ENCODE measurements at regions not wholly inside any gene's neighbourhood (a gene's known extent, or its start where the extent isn't known, plus 50 kb on each side); places are given as distances from the start of the nearest gene placed in this dataset.

DNA sequence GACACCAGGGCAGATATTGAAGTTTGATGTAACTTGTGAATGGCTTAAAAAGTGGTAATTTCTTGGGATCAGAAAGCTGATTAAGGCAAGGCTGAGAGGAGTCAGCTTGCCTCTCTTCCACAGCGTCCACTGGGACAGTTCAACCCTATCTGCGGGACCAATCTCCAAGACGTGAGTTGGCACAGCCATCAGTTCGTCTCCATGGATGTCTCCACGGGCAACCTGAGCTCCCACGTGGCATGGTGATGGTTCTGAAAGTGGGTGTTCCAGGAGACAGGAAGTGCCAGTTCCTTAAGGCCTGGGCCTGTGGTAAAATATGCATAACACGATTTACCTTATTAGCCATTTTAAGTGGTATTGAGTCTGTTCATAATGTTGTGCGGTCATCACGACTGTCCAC lies 67.9 kb upstream of the BHLHE23 start:
- Histone ChIP-seq H3K27ac (ENCODE audit: low read depth) (no peak overlapping the region), H3K36me3 (ENCODE audit: insufficient read depth) (no peaks in the 10 kb centered on the region), H3K4me1 (ENCODE audit: insufficient read depth) (no peaks in the 10 kb centered on the region), H3K4me3 (ENCODE audit: low read depth, low read length) (no peak overlapping the region)
- WGBS = 77% methylated on average over 9 of the region's 9 CpGs
- no peak for DNase-seq (ENCODE audit: extremely low spot score)

DNA sequence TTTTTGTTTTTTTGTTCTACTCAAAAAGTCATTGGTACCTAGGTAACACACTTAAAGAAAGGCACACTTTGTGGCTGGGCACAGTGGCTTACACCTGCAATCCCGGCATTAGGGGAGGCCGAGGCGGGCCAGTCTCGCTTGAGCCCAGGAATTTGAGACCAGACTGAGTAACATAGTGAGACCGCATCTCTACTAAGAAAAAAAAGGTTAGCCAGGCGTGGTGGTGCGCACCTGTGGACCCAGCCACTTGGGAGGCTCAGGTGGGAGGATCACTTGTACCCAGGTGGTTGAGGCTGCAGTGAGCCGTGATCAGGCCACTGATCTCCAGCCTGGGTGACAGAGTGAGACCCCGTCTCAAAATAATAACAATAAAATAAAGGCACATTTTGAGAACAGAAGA lies 67.4 kb upstream of the BHLHE23 start:
- no peaks in the 10 kb centered on the region for H3K36me3 ChIP-seq (ENCODE audit: insufficient read depth)
- WGBS = 88% methylated on average over 9 of the region's 9 CpGs
- DNase-seq (ENCODE audit: extremely low spot score) = no peak
- no peak overlapping the region for H3K27ac ChIP-seq (ENCODE audit: low read depth)
- no peaks in the 10 kb centered on the region for H3K4me1 ChIP-seq (ENCODE audit: insufficient read depth)
- no peak overlapping the region for H3K4me3 ChIP-seq (ENCODE audit: low read depth, low read length)

- DNase-seq (ENCODE audit: extremely low spot score) = no peak
- Histone ChIP-seq H3K4me3 (ENCODE audit: low read depth, low read length) (no peak overlapping the region), H3K36me3 (ENCODE audit: insufficient read depth) (no peaks in the 10 kb centered on the region), H3K27ac (ENCODE audit: low read depth) (no peak overlapping the region), H3K4me1 (ENCODE audit: insufficient read depth) (no peaks in the 10 kb centered on the region)
- WGBS = 69% methylated on average over 6 of the region's 6 CpGs
Measured at GRCh38 chr20:63073738-63074065, 66.9 kb upstream of the BHLHE23 start.

GRCh38 chr20:63072991-63073737 lies 66.4 kb upstream of the BHLHE23 start:
- Histone ChIP-seq H3K4me1 (ENCODE audit: insufficient read depth) (no peaks in the 10 kb centered on the region), H3K27ac (ENCODE audit: low read depth) (no peak overlapping the region), H3K36me3 (ENCODE audit: insufficient read depth) (no peaks in the 10 kb centered on the region), H3K4me3 (ENCODE audit: low read depth, low read length) (no peak overlapping the region)
- 58% methylated on average over 14 of the region's 14 CpGs for WGBS
- no peak for DNase-seq (ENCODE audit: extremely low spot score)

- Histone ChIP-seq H3K4me1 (ENCODE audit: insufficient read depth) (no peaks in the 10 kb centered on the region), H3K4me3 (ENCODE audit: low read depth, low read length) (no peak overlapping the region), H3K36me3 (ENCODE audit: insufficient read depth) (no peaks in the 10 kb centered on the region), H3K27ac (ENCODE audit: low read depth) (no peak overlapping the region)
- 6% methylated on average over 52 of the region's 52 CpGs for WGBS
- no peak for DNase-seq (ENCODE audit: extremely low spot score)
Measured at GRCh38 chr20:63072231-63072791, 65.5 kb upstream of the BHLHE23 start.

DNA sequence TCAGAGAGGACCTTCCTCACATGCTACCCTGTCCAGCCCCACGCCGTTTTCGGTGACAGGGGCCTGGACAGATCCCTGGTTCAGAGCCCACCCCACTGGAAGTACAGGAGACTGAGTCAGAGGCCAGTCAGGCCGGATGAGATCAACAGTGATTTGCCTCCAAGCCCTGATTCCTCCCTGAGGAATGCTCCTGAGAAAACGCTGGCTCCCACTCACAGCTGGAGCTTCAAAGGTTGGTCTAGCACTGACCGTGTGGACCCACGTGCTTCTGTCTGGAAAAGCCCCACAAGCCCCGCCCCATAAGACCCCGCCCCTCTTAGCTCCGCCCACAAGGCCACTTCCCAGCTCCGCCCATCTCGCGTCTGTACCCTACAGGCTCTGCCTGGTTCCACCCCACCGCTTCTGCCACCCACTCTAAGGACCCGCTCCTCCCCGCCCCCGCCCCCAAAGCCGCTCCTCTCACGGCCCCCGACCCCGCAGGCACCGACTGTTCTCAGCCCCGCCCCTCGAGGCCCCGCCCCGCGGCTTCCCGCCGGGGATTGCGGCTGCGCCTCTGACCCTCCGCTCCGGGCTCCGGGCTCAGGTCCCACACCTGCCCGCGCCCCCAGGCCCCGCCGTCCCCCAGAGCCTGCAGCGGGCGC lies 64.9 kb upstream of the BHLHE23 start:
- 10% methylated on average over 40 of the region's 40 CpGs for WGBS
- H3K4me1 ChIP-seq (ENCODE audit: insufficient read depth) = no peaks in the 10 kb centered on the region
- DNase-seq (ENCODE audit: extremely low spot score) = no peak
- H3K36me3 ChIP-seq (ENCODE audit: insufficient read depth) = no peaks in the 10 kb centered on the region
- no peak overlapping the region for H3K27ac ChIP-seq (ENCODE audit: low read depth)
- no peak overlapping the region for H3K4me3 ChIP-seq (ENCODE audit: low read depth, low read length)

- DNase-seq (ENCODE audit: extremely low spot score) = no peak
- Histone ChIP-seq H3K4me1 (ENCODE audit: insufficient read depth) (no peaks in the 10 kb centered on the region), H3K36me3 (ENCODE audit: insufficient read depth) (no peaks in the 10 kb centered on the region)
Measured at GRCh38 chr20:63070771-63071540, 64.2 kb upstream of the BHLHE23 start.

DNA sequence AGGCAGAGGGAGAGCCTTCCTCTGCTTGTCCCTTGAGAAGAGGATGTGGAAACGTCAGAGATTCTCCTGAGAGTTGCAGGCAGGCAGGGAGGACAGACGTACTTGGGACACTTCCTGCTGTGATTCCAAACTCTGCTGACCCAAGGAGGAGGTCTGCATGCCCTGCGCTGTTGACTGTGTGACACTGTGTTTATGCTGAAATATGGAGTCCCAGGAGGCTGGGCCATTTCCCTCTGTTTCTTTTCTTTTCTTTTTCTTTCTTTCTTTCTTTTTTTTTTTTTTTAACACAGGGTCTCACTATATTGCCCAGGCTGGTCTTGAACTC lies 63.5 kb upstream of the BHLHE23 start:
- H3K4me1 ChIP-seq (ENCODE audit: insufficient read depth) = no peaks in the 10 kb centered on the region
- DNase-seq (ENCODE audit: extremely low spot score) = no peak
- H3K4me3 ChIP-seq (ENCODE audit: low read depth, low read length) = no peak overlapping the region
- 37% methylated on average over 3 of the region's 3 CpGs for WGBS
- no peaks in the 10 kb centered on the region for H3K36me3 ChIP-seq (ENCODE audit: insufficient read depth)
- no peak overlapping the region for H3K27ac ChIP-seq (ENCODE audit: low read depth)

More at GRCh38 chr20:63070771-63071540, 64.2 kb upstream of the BHLHE23 start:
- no peak overlapping the region for H3K4me3 ChIP-seq (ENCODE audit: low read depth, low read length)
- 86% methylated on average over 11 of the region's 11 CpGs for WGBS
- H3K27ac ChIP-seq (ENCODE audit: low read depth) = no peak overlapping the region

- no peaks in the 10 kb centered on the region for H3K4me1 ChIP-seq (ENCODE audit: insufficient read depth)
- no peak overlapping the region for H3K4me3 ChIP-seq (ENCODE audit: low read depth, low read length)
- 72% methylated on average over 10 of the region's 10 CpGs for WGBS
- no peak overlapping the region for H3K27ac ChIP-seq (ENCODE audit: low read depth)
- DNase-seq (ENCODE audit: extremely low spot score) = no peak
- H3K36me3 ChIP-seq (ENCODE audit: insufficient read depth) = no peaks in the 10 kb centered on the region
Measured at GRCh38 chr20:63068711-63069367, 62.1 kb upstream of the BHLHE23 start.

DNA sequence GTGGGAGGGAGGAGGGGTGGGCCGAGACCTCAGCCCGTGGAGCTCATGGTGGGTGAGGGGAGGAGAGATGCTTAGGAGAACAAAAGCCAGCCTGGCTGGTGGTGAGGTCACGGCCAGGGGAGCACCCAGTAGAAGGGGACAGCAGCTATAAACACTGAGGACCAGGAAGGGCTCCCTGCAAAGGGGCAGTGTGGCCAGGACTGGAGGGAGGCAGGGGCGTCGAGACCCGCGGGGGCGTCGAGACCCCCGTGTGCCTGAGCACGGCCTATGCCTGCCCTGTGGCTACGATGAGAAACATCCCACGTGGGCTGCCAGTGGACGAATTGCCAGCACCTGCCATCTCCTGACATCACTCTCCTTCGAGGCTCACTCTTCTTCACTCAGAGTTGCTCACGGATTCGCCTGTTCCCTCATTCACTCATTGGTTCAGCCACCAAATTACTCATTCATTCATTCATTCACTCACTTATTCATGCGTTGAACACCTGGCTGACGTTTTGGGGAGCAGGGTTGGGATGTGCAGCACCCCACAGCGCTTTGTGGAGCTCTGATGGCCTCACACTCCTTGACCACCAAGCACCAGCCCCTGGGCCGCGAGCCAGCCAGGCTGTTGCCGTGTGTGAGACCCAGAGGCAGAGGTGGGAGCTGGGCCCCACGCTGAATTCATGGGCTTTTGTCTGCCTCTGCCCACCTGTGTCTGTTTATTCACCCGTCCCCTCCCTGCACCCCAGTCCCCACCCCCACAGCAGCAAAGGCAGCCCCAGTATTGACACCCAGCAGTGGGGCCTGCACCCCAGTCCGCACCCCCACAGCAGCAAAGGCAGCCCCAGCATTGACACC lies 61.2 kb upstream of the BHLHE23 start:
- no peak for DNase-seq (ENCODE audit: extremely low spot score)
- Histone ChIP-seq H3K36me3 (ENCODE audit: insufficient read depth) (no peaks in the 10 kb centered on the region), H3K4me3 (ENCODE audit: low read depth, low read length) (no peak overlapping the region), H3K4me1 (ENCODE audit: insufficient read depth) (no peaks in the 10 kb centered on the region), H3K27ac (ENCODE audit: low read depth) (no peak overlapping the region)
- 73% methylated on average over 26 of the region's 26 CpGs for WGBS

GRCh38 chr20:63067266-63067635 lies 60.5 kb upstream of the BHLHE23 start:
- Histone ChIP-seq H3K27ac (ENCODE audit: low read depth) (no peak overlapping the region), H3K4me3 (ENCODE audit: low read depth, low read length) (no peak overlapping the region), H3K36me3 (ENCODE audit: insufficient read depth) (no peaks in the 10 kb centered on the region), H3K4me1 (ENCODE audit: insufficient read depth) (no peaks in the 10 kb centered on the region)
- DNase-seq (ENCODE audit: extremely low spot score) = no peak
- 69% methylated on average over 12 of the region's 12 CpGs for WGBS

- no peak for DNase-seq (ENCODE audit: extremely low spot score)
- no peaks in the 10 kb centered on the region for H3K4me1 ChIP-seq (ENCODE audit: insufficient read depth)
Measured at GRCh38 chr20:63066506-63067265, 59.9 kb upstream of the BHLHE23 start.

More at GRCh38 chr20:63066506-63067265, 59.9 kb upstream of the BHLHE23 start:
- Histone ChIP-seq H3K36me3 (ENCODE audit: insufficient read depth) (no peaks in the 10 kb centered on the region), H3K27ac (ENCODE audit: low read depth) (no peak overlapping the region), H3K4me3 (ENCODE audit: low read depth, low read length) (no peak overlapping the region)
- WGBS = 72% methylated on average over 23 of the region's 23 CpGs

Data from urinary bladder (tissue), 3 donors.